ENCODE measurements at regions not wholly inside any gene's neighbourhood (a gene's known extent, or its start where the extent isn't known, plus 50 kb on each side); places are given as distances from the start of the nearest gene placed in this dataset.

DNA sequence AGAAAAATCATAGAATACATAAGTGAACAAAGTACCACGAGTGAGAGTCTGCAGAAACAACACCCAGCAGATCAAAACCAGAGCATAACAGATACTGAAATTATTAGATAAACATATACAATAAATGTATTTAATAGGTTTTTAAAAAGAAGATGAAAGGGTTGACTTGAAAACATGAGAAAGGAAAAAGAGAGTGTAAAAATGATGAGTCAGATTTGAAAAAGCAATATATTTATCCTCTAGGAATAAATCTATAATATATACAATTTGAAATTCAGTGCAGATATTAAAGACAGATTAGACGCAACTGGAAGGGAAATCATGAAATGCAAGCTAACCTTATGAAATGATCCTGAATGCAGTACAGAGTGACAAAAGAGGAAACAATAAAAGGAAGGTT is 170.2 kb upstream of the RUNX1 start:
- DNase-seq (ENCODE audit: low spot score), result no peak
- no peak for ATAC-seq

DNA sequence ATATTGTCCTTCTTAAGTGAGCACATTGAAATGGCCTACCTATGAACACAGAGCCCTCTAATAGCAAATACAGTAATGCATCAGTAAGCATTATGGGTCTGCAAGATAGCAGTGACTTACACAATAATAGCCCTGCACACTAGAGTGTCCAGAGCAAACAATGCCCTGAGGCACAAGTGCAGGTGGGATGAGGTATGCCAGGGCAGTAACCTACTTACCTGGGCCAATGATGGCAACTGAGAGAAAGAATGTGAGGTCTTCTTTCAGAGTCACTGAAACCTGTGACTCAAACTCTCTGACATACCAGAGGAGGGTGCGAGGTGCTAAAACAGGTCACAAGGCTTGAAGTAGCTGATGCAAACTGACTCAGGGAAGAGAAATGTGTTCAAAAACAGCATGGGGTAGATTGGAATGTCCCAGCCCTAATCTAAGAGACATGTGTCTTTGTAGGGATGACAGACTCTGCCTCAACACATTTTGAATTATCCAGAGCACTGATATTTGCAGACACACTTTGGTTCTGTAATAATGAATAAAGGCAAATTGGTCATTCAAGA is 168.5 kb upstream of the RUNX1 start:
- no peak for ATAC-seq

DNA sequence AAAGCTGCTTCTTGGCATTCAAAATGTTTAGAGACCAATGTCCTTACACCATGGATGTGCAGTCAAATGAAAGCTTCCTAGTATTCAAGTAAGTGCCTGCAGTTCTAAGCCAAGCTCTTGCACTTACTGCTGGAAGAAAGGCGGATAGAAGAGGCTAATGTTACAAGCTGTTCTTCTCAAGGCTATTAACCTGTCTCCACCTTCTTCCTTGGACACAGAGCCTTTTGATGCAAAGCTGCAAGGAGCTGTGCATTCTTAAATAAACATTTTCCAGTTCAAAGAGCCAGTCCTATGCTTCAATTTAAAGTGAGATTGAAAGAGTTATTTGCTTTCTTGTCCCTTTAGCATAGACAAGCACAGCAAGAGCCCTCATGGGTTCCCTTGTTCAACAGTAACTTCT is 167.9 kb upstream of the RUNX1 start:
- ATAC-seq (no peak), DNase-seq (ENCODE audit: low spot score) (no peak)

More for the DNA sequence above, 168.5 kb upstream of the RUNX1 start:
- DNase-seq (ENCODE audit: low spot score), result no peak

DNA sequence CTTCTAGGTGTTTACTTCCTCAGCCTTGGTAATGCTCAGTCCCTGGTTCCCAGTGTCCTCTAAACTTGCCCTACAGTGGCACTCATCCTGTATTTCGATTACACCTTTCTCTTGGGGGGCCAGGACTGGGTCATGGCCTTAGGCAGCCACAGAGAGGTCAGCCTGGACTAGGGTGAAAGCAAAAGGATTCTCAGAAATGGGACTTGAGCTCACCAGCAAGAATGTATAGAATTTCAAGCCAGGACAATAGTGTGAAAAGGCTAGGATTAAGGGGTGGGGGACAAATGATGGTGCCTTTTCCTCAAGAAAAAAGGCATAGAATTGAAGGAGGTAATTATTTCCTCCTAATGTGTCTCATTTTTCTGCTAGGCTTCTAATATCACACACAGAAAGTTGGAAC is 166.8 kb upstream of the RUNX1 start:
- DNase-seq (ENCODE audit: low spot score) (no peak), ATAC-seq (no peak)

DNA sequence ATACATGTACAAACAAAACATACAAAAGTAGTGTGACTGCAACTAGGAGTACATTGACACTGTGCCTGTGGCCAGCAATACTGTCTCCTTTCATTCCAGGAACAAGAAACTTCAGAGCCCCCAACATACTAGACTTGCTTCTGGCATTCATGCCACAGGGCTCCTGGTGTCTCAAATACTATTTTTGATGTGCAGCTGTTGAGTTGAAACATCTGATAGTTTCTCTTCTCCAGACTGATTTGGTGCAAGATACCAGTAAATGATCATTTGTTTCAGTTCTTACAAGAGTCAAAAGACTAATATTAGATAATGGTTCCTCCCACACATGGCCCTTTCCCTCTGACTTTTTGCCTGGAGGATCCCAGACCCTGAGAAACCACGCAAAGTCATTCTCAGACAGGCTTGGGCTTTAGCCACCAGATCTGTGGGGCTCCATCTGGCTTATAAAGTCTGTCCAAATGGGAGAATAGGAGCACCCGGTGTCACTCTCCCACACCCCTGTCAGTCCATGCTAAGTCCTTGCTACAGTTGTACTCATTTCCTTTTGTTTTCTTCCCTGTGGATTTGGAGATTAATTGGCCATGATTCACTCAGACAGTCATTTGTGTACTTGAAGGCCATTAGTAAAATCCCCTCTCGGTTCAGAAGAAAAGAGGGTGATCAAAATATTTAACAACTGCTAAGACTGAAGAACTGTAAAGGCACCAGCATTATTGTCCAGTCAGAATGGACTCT is 163.5 kb upstream of the RUNX1 start:
- no peak for ATAC-seq
- no peak for DNase-seq (ENCODE audit: low spot score)

DNA sequence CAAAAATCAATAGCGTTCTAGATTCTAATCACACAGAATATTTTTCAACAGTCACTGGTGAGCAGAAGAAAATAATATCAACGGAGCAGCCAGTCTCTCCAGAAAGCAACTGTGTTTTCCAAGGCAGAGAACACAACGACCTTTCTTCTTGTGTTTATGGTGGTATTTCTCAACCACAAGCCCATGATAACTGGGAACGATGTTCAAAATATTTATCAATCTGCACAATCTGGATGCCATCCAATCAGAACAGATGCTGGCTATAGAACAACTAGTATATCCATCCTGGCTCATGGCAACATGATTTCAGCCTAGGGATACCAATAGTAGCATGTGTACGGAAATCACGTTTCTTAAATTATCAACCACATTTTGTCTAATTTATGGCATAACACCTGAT is 162.7 kb upstream of the RUNX1 start:
- ATAC-seq (no peak), DNase-seq (ENCODE audit: low spot score) (no peak)

DNA sequence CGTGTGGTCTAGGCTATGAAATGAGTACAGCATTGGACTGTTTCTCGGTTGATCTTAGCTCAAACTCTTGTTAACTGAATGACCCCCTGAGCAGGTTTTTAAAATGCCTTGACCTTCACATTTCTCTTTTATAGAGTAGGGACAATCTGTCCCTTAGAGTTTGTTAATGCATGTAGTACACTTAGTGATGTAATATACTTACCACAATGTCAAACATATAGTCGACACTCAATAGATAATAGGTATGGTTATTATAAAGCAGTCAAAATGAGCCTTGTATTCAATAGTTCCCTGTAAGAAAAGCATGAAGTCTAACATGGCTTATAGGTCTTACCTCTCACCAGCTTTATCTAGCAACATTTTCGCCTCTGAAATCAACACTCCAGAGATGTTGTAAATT is 161.0 kb upstream of the RUNX1 start:
- DNase-seq (ENCODE audit: low spot score) (no peak), ATAC-seq (no peak)

DNA sequence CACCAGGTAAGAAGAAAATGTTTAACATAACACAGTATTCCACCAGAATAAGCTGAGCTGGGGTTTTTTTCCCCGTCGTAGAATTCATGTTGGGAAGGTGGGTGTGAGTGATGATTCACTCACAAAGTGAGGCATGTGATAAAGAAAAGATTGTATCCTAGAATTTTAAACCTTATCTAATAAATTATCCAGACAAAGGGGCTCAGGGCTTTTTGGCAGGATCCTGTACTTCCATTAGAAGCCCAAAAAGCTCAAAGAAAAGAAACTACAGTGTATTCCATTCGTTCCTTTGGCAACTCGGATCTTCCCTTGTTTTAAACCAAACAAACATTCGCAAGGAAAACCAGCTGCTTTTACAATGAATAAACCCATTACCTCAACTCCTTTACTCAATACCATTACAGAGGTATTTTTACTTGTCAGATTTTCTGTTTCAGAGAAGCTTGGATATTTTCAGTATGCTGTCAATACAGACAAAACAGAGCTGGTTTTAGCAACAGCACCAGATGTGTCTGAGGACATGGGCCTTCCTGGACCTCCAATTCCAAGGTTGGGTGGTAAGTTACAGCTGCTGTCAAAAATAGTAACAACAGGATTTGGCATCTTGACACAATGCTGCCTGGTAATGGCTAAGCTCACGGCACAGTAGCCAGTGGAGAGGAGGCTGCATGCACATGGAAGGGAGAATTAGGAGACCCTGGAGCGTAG is 159.9 kb upstream of the RUNX1 start:
- DNase-seq (ENCODE audit: low spot score) (no peak), ATAC-seq (no peak)

DNA sequence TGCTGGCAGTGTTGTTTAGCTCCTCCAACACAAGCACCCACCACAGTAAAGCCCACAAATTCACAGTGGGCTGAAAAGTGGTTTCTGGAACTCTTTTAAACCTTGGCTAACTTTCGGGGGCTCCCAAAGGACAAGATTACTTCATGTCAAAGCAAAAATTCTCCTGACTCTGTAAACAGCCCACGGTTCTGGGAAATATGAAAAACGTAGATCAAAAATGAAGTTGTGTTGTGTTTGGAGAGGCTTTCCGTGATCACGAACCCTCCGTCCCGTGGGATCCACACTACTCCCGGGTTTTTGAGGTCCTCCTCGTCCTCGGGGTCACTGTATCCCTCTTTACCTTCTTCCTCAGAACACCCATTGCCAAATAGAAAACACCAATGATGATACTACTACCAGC is 159.0 kb upstream of the RUNX1 start:
- ATAC-seq (no peak), DNase-seq (ENCODE audit: low spot score) (no peak)

DNA sequence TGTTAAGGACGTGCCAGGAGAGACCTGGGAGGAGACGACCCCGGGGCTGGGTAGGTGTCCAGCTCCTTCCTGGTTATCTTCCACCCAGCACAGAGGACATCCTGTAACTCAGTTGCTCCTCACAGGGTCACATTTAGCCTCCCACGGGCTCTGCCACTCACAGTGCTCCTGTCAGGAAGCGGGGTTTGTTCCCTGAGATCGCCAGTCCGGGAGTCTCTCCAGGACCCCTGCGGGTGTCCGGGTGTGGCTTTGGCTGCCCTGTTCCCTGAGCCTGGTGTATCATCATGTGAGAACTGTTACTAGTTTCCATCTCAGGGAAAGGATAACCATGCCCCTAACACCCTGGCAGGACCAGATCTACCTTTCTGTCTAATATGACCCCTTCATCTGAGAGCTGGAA is 158.2 kb upstream of the RUNX1 start:
- no peak for DNase-seq (ENCODE audit: low spot score)
- no peak for ATAC-seq

DNA sequence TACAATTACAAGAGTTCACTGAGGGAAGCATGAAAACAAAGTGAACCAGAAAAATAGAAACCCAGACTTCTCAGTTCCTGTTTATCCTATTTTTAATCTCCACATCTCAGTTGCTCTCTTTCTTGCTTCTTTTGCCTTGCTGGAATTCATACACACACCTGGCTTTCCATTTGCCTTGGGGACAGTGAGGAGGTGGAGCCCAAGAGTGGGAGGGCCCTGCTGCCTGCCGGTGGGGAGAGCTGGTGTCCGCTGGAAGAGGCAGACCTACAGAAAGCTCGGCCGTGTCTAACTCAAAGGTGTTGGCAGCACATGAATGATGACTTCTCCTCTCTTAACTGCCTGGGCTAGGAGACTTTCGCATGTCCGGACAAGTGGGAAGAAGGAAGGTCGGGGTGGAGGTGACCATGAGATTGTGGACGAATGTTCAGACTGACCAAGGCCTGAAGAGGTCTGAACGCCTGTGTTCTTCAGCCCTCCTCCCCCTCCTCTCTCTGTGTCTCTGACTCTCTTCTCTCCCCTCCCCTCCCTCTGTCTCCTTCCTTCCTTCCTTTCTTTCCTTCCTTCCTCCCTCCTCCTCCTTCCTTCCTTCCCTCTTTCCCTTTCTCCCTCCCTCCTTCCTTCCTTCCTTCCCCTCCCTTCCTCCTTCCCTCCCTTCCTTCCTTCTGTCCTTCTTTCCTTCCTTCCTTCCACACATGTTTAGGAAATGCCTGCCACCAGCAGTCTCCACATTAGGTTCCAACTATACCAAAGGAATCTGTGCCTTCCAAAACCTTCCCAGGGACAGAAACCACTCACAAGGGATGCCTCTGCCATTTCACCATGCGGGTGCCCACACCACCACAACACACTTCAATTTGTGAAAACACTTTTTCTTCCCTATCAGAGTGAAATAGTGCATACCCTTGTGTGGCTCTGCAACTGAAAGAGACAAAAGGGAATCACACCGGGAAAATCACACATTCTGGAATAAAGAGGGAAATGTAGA is 157.3 kb upstream of the RUNX1 start:
- ATAC-seq (no peak), DNase-seq (ENCODE audit: low spot score) (no peak)

DNA sequence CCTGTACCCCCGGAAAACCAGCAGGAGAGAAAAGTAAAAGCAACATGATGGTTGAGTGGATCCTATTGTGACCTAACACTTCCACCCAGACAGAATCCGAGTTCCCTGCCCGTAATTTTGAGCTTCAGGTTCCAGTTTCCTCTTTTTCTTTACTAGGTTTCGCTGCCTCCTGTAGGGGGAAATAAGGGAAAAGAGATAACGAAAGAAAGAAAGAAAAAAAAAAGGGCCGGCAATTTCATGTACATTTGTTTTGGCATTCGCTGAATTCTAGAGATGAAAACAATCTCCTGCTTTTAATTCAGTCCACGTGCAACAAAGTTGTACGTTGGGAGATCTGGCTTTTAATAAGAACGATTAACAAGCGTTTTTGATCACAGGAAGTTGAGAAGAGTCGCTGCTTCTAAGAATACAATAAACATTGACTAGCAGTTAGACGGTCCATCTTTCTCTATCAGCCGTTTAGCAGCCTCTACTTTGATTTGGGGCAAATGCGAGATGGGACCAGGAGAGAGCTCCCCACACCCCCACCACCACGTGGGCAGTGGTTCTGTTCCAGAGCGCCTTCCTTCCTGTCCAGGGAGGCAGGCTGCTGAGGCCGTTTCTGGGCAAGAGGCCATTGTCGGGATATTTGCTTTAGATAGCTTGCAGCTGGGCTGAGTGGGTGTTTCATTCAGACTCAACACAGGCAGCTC is 155.9 kb upstream of the RUNX1 start:
- DNase-seq (ENCODE audit: low spot score), result no peak
- peak; percentile 55 for ATAC-seq

DNA sequence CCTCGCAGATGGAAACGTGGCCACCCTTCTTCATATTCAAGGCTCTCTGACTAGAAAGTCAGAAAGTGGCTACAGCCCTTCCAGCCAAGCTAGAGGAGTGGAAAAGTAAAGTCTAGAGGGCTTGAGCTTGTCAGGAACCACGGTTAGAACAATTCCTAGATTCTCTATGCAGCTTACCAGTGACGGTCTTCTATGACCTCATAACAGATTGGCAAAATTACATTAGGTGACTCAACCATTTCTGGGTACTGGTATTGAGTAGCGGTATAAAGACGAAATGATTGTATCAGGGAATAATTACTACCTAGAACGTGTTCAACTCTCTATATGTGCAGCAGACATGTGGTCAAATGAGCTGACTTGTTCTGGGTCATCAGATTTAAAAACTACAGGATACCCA is 155.0 kb upstream of the RUNX1 start:
- no peak for ATAC-seq
- no peak for DNase-seq (ENCODE audit: low spot score)

DNA sequence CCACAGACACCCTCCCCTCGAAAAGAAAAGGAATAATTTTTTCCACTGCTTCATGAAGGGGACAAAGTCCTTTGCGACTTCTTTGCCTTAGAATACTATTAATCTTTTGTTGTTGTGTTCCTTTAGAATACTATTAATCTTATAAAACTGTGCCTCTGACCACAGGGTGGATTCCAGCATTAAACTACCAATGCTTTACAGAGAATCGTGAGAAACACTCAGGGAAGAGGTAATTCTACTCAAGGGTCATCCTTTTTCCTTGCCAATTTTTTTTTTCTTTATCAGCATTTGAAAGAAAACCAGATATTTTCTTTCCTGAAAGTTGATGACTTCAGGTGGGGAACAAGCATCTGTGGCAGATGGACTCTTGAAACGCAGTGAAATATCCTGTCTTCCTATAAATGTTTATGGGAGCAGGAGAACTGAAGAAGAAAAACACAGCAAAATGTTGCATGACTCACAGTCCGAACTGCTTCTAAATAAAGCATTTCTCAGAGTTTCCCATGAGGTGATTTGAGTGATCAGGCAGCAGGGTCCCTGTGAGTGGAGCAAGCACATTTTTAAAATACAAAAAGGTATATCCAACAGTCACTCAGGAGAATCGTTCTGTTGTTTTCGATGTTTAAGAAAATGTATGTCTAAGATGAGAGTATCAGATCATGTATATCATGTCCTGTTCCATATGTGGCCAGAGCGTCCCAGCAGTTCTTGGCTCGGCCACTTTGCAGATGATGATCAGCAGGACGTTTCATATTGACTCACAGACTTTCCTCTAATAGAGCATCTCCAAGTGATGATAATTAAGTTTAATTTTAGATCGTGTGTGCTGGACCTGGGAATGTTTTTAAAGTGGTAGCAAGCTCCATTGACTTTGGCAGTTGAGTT is 154.2 kb upstream of the RUNX1 start:
- ATAC-seq, result no peak

DNA sequence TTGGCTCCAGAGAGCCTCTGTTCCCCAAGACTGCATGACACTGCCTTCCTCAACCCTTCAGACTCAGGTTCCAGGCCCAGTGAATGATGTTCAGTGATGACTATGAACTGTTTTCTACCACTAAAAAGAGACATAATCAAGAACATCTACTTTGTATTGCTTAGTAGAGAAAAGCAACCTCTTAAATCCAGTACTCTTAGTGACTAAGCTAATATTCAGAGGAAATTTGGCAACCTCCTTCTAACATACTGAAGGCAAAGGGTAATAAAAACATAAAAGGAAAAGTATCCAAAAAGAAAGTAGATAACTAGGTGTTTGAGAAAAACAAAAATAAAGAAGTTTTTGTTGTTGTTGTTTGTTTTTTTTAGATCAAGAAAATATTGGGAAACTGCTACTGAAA is 153.3 kb upstream of the RUNX1 start:
- ATAC-seq (no peak), DNase-seq (ENCODE audit: low spot score) (no peak)

More for the DNA sequence above, 154.2 kb upstream of the RUNX1 start:
- DNase-seq (ENCODE audit: low spot score), result no peak

DNA sequence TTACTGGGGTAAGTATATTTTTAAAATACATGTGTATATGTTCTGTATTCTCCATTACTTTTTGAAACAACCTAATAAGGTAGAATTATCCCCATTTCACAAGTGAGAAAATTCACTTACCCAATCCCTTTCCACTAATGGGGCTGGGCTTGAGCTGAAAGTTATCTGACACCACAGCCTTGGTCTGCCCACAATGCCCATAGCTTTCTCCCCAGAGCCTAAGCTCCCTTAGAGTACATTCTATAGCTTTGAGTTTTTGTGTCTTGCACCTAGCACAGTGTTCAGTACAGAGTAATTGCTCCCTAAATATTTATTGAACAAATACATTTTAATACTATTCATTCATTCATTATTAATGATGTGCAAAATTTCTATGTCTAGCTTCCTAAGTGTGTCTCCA is 152.7 kb upstream of the RUNX1 start:
- no peak for ATAC-seq
- no peak for DNase-seq (ENCODE audit: low spot score)

DNA sequence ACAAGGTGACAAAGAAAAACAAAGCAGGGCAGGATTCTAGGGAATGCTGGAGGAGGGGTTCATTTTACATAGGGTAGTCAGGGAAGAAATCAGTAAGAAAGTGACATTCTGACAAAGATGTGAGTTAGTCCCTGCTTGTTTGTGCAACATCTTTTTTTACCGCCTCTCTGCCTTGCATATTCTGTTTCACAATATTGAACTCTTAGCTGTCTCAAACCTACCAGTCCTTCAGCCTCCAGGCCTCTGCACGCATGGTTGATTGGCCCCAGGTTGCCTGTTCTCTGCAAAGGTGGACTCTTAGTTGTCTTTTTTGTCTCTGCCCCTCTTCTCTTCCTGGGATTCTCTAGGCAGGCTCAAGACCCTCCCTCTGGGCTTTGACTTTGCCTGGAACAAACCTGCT is 152.2 kb upstream of the RUNX1 start:
- no peak for ATAC-seq
- DNase-seq (ENCODE audit: low spot score), result no peak

DNA sequence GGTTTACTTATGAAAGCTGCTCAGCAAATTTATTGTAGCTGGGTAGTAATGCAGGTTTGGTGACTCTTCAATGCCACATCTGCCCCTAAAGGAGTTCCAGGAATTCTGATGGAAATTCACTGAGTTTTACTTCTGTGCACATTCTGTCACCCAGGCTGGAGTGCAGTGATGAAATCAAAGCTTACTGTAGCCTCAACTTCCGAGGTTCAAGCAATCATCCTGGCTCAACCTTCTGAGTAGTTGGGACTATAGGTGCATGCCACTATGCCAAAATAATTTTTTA is 150.6 kb upstream of the RUNX1 start:
- ATAC-seq, result no peak
- DNase-seq (ENCODE audit: low spot score), result no peak

DNA sequence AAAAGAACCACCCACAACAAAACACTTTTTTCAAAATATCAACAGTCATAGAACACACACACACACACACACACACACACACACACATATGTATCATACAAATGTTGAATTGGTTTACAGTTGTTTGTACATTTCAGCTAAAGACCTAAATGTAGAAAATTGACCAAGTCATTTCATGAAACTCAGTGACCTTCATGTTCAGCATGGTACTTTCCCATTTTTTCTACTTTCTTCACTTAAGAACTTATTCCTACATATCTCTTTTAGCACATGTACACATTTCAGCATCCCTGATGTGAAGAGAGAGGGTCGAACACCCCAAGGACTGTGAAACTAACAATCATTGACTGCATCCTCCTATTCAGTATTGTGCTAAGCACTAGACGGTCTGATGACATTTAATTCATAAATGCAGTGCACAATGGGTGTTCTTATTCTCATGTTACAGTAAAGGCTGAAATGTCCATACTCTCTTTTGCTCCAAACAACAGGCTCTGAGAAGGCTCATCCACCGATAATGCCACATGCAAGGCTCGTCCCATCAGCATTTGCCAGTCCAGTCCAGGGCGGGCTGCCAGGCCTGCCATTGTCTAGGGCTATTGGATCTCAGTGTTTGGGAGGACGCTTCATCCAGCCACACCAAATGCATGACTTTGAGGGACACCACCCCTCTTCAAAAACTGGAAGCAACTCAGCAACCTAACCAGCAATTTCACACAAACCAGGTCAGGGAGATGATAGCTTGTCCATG is 150.1 kb upstream of the RUNX1 start:
- ATAC-seq (no peak), DNase-seq (ENCODE audit: low spot score) (no peak)
